Omental fat pad (tissue), 3 donors: ENCODE measurements at regions not wholly inside any gene's neighbourhood (a gene's known extent, or its start where the extent isn't known, plus 50 kb on each side); places are given as distances from the start of the nearest gene placed in this dataset.

Experiments used
- ATAC-seq: fragments of 150-250 bp; one replicate; pipeline ENCODE4 v1.9.1; 2016; ENCODE audit warnings: mild to moderate bottlenecking, moderate library complexity; ENCODE audit not compliant: low FRiP score
- DNase-seq: peaks from one replicate; pipeline ENCODE4 v3.0.0-alpha.2; 2019; ENCODE audit warnings: low spot score
- CTCF ChIP-seq, 3 donors: fragments of 450-650 bp; IDR thresholded peaks; one replicate each; pipeline ENCODE4 v1.5.1; 2016 to 2017; ENCODE audit warnings: antibody characterized with exemption in 3 of 3, mild to moderate bottlenecking in 3 of 3, moderate library complexity in 2 of 3

GRCh38 chr1:29444782-29445729 lies 208.7 kb downstream of the PTPRU start:
- no peak for ATAC-seq
- no peak for TF ChIP-seq CTCF (IDR thresholded peaks at IDR 0.05)
- no peak for DNase-seq

- ATAC-seq = no peak
- no peak for TF ChIP-seq CTCF (IDR thresholded peaks at IDR 0.05)
- DNase-seq = no peak
Measured at GRCh38 chr1:29444081-29444715, 207.9 kb downstream of the PTPRU start.

- DNase-seq (no peak), ATAC-seq (no peak)
- TF ChIP-seq CTCF (IDR thresholded peaks at IDR 0.05) = no peak
Measured at GRCh38 chr1:29441916-29442668, 205.8 kb downstream of the PTPRU start.

- ATAC-seq (no peak), DNase-seq (no peak)
- TF ChIP-seq CTCF (IDR thresholded peaks at IDR 0.05) = no peak
Measured at GRCh38 chr1:29439615-29440014, 203.3 kb downstream of the PTPRU start.

GRCh38 chr1:29438991-29439390 lies 202.7 kb downstream of the PTPRU start:
- no peak for DNase-seq
- ATAC-seq = no peak
- TF ChIP-seq CTCF (IDR thresholded peaks at IDR 0.05) = no peak

GRCh38 chr1:29437946-29438345 lies 201.6 kb downstream of the PTPRU start:
- DNase-seq = no peak

More at GRCh38 chr1:29437946-29438345, 201.6 kb downstream of the PTPRU start:
- no peak for ATAC-seq
- TF ChIP-seq CTCF (IDR thresholded peaks at IDR 0.05) = no peak
